ENCODE measurements at regions not wholly inside any gene's neighbourhood (a gene's known extent, or its start where the extent isn't known, plus 50 kb on each side); places are given as distances from the start of the nearest gene placed in this dataset.

DNA sequence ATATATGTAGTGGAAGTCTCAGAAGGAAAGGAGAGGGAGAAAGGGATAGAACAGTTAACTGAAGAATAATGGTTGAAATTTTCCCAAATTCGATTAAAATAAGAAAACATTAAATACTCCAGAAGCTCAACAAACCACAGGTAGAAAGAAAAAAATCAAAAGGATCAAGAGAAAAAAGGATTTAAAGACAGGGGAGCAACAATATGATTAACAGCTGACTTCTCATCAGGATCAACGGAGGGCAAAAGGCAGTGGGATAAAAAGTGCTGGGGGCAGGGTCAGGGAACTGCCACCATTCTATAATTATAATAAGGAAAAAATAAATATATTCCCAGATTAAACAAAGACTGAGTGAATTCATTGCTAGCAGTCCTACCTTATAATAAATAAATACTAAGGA lies 55.3 kb downstream of the CDKN2C start:
- TF ChIP-seq GATA1 (IDR thresholded peaks at IDR 0.05; ENCODE audit: low read depth, low read length) = no peak
- TF ChIP-seq POLR2A (IDR thresholded peaks at IDR 0.05; ENCODE audit: low read length) = no peak

DNA sequence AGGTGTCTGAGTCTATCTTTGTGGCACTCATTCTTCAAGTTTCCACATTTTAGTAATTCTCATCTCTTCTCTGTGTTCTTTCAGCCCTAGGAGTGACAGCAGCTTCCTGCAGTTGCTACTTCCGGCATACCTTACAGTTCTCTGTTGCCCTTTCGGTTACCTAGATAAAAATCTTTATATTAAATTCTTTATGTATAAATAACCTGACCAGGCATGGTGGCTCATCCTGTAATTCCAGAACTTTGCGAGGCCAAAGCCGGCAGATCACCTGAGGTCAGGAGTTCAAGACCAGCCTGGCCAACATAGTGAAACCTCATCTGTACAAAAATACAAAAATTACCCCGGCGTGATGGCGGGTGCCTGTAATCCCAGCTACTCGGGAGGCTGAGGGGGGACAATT lies 62.9 kb downstream of the CDKN2C start:
- TF ChIP-seq POLR2A (IDR thresholded peaks at IDR 0.05; ENCODE audit: low read length) (no peak), GATA1 (IDR thresholded peaks at IDR 0.05; ENCODE audit: low read depth, low read length) (no peak)

More for the DNA sequence above, 55.3 kb downstream of the CDKN2C start:
- no peak for DNase-seq

DNA sequence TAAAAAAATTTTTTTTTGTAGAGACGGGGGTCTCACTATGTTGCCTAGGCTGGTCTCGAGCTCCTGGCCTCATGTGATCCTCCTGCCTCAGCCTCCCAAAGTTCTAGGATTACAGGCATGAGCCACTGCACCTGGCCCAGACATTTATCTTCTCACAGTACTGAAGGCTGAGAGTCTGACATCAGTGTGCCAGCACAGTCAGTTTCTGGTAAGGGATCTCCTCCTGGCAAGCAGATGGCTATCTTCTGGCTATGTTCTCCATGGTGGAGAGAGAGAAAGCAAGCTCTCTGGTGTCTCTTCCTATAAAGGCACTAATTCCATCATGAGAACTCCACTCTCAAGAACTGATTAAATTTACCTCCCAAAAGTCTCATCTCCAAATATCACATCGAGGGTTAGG lies 57.8 kb upstream of the C1orf185 start:
- DNase-seq = no peak
- TF ChIP-seq GATA1 (IDR thresholded peaks at IDR 0.05; ENCODE audit: low read depth, low read length) (no peak), POLR2A (IDR thresholded peaks at IDR 0.05; ENCODE audit: low read length) (no peak)

More for the DNA sequence above, 62.9 kb downstream of the CDKN2C start:
- no peak for DNase-seq

- TF ChIP-seq GATA1 (IDR thresholded peaks at IDR 0.05; ENCODE audit: low read depth, low read length) = no peak
- TF ChIP-seq POLR2A (IDR thresholded peaks at IDR 0.05; ENCODE audit: low read length) = no peak
- DNase-seq = peak in 1 of 2 experiments; percentile 14
Observed at GRCh38 chr1:51044834-51045233, 57.2 kb upstream of the C1orf185 start.

- no peak for TF ChIP-seq GATA1 (IDR thresholded peaks at IDR 0.05; ENCODE audit: low read depth, low read length)
- no peak for DNase-seq
Observed at GRCh38 chr1:51048021-51048420, 54.0 kb upstream of the C1orf185 start.

DNA sequence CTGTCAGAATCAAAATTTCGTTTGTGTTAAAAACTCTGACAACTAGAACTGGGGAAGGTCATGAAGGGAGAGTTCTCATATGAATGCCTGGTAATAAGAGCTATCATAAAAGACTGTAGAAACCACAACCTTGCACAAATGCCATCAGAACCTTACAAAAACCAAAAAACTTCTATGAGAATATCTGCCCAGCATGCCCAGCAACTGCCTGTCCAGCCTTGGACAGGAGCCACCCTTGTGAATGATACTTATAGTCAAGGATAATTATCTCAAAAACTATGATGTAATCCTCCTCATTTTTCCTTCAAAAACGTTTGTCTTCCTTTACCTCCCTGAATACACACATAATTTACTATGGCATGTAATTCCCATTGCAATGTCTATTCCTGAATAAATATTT lies 53.4 kb upstream of the C1orf185 start:
- DNase-seq = no peak

More for the DNA sequence above, 53.4 kb upstream of the C1orf185 start:
- TF ChIP-seq POLR2A (IDR thresholded peaks at IDR 0.05; ENCODE audit: low read length) = no peak
- TF ChIP-seq GATA1 (IDR thresholded peaks at IDR 0.05; ENCODE audit: low read depth, low read length) = no peak
